ENCODE measurements at regions not wholly inside any gene's neighbourhood (a gene's known extent, or its start where the extent isn't known, plus 50 kb on each side); places are given as distances from the start of the nearest gene placed in this dataset.

DNA sequence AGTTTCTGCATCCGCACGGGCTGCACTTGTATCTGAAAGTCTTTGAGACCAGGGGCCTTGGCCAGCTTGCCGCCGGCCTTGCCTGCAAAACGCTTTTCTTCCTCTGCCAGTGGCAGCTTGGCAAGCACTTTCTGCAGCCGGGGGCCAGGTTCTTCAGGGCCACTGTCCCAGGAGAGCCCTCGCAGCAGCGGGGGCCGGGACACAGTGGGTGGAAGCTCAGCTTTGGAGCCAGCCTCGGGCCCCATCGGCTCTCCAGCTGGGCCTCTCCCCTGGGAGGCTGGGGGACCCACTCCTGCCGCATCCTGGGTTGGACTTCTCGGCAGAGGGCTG, 57.5 kb upstream of the LYVE1 start:
- no peak for TF ChIP-seq TAF1 (IDR thresholded peaks at IDR 0.05; ENCODE audit: borderline replicate concordance, low read depth, low read length)
- no peak for TF ChIP-seq POLR2A (IDR thresholded peaks at IDR 0.05; ENCODE audit: low read depth, low read length)
- TF ChIP-seq POLR2AphosphoS5 (IDR thresholded peaks at IDR 0.05; ENCODE audit: low read depth, low read length) = no peak

Measured in GM12892 (cell line).